Memory B cell (primary cell): ENCODE measurements at regions not wholly inside any gene's neighbourhood (a gene's known extent, or its start where the extent isn't known, plus 50 kb on each side); places are given as distances from the start of the nearest gene placed in this dataset.

Source experiments
- ATAC-seq: fragments of 150-1000 bp; cut with Tn5 transposase; 2 replicates; pipeline ENCODE4 v1.10.0; 2021; ENCODE audit warnings: low read depth, mild to moderate bottlenecking, moderate library complexity
- DNase-seq, 2 donors: peaks; one replicate each; pipeline ENCODE4 v3.0.0; 2022; ENCODE audit warnings: low spot score in 2 of 2
- H3K27ac Mint-ChIP-seq: one replicate; pipeline ENCODE4 v1.8.0; 2022; ENCODE audit warnings: mild to moderate bottlenecking, moderate library complexity, mixed read lengths
- H3K27me3 Mint-ChIP-seq: one replicate; pipeline ENCODE4 v1.8.0; 2022; ENCODE audit warnings: mixed read lengths
- H3K36me3 Mint-ChIP-seq: one replicate; pipeline ENCODE4 v1.8.0; 2022; ENCODE audit warnings: mild to moderate bottlenecking, mixed read lengths
- H3K4me1 Mint-ChIP-seq: one replicate; pipeline ENCODE4 v1.8.0; 2022; ENCODE audit warnings: mixed read lengths
- H3K4me3 Mint-ChIP-seq: one replicate; pipeline ENCODE4 v1.8.0; 2022; ENCODE audit warnings: mild to moderate bottlenecking, moderate library complexity, mixed read lengths
- H3K9me3 Mint-ChIP-seq: one replicate; pipeline ENCODE4 v1.8.0; 2022; ENCODE audit warnings: mixed read lengths

GRCh38 chr18:39007031-39007902 lies 1441.7 kb upstream of the CELF4 start:
- H3K9me3 Mint-ChIP-seq: no peaks in the 10 kb centered on the region
- no peaks in the 10 kb centered on the region for H3K36me3 Mint-ChIP-seq
- H3K27ac Mint-ChIP-seq: no peak overlapping the region
- H3K4me1 Mint-ChIP-seq: no peaks in the 10 kb centered on the region
- ATAC-seq (no peak), DNase-seq (no peak)
- no peak overlapping the region for H3K4me3 Mint-ChIP-seq
- H3K27me3 Mint-ChIP-seq: no peaks in the 10 kb centered on the region

- Mint-ChIP-seq H3K9me3 (peaks cover 4% of the 10 kb centered on the region), H3K4me3 (no peak overlapping the region), H3K27ac (no peak overlapping the region), H3K4me1 (no peaks in the 10 kb centered on the region), H3K27me3 (no peaks in the 10 kb centered on the region), H3K36me3 (no peaks in the 10 kb centered on the region)
- no peak for ATAC-seq
- no peak for DNase-seq
These were observed 1430.5 kb upstream of the CELF4 start for GRCh38 chr18:38996056-38996455.

GRCh38 chr18:38993342-38993741 lies 1427.7 kb upstream of the CELF4 start:
- Mint-ChIP-seq H3K4me3 (no peak overlapping the region), H3K9me3 (peaks cover 4% of the 10 kb centered on the region), H3K27me3 (no peaks in the 10 kb centered on the region), H3K36me3 (no peaks in the 10 kb centered on the region), H3K27ac (no peak overlapping the region), H3K4me1 (no peaks in the 10 kb centered on the region)
- ATAC-seq (no peak), DNase-seq (no peak)

DNA sequence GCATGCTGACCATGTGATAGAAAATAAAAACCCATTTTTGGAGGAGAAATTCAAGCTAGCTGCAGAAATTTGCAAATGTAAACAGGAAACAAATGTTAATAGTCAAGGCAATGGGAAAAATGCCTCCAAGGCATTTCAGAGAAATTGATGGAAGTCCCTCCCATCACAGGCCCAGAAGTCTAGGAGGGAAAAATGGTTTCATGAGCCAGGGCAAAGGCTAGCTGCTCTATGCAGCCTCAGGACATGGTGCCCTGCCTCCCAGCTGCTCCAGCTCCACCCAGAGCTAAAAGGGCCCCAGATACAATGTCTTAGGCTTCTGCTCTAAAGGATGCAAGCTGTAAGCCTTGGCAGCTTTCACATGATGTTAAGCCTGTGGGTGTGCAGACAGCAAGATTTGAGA lies 1419.4 kb upstream of the CELF4 start:
- ATAC-seq: no peak
- H3K27me3 Mint-ChIP-seq: no peaks in the 10 kb centered on the region

DNA sequence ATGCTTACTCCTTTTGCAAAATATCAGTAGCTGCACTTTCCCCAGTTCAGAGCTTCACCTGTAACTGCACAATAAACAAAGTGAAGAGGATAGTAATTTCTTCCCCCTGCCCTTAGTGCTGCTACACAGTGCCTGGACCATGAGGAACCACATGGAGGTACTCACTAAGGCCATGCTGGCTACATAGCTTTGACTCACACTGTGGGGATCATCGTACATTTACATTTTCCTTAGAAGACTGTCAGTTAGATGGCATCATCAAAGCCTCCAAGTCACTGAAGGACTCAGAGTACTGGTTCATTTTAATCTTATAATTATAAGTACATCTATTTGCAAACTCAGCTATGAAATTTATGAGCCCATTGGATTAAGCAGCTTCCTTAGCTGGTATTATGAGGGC lies 1416.5 kb upstream of the CELF4 start:
- Mint-ChIP-seq H3K4me1 (peaks cover 4% of the 10 kb centered on the region), H3K27me3 (no peaks in the 10 kb centered on the region), H3K4me3 (no peak overlapping the region), H3K27ac (no peak overlapping the region), H3K9me3 (no peaks in the 10 kb centered on the region), H3K36me3 (no peaks in the 10 kb centered on the region)
- no peak for ATAC-seq
- DNase-seq: no peak

More for the DNA sequence above, 1419.4 kb upstream of the CELF4 start:
- Mint-ChIP-seq H3K36me3 (no peaks in the 10 kb centered on the region), H3K4me1 (peaks cover 4% of the 10 kb centered on the region), H3K27ac (no peak overlapping the region), H3K4me3 (no peak overlapping the region), H3K9me3 (no peaks in the 10 kb centered on the region)
- no peak for DNase-seq

GRCh38 chr18:38981389-38981788 lies 1415.8 kb upstream of the CELF4 start:
- Mint-ChIP-seq H3K4me1 (peaks cover 4% of the 10 kb centered on the region), H3K36me3 (no peaks in the 10 kb centered on the region), H3K27ac (no peak overlapping the region), H3K4me3 (no peak overlapping the region), H3K9me3 (no peaks in the 10 kb centered on the region), H3K27me3 (no peaks in the 10 kb centered on the region)
- ATAC-seq (no peak), DNase-seq (no peak)

GRCh38 chr18:38980420-38980819 lies 1414.8 kb upstream of the CELF4 start:
- Mint-ChIP-seq H3K9me3 (no peaks in the 10 kb centered on the region), H3K36me3 (no peaks in the 10 kb centered on the region), H3K4me1 (peaks cover 4% of the 10 kb centered on the region), H3K27ac (no peak overlapping the region), H3K4me3 (no peak overlapping the region), H3K27me3 (no peaks in the 10 kb centered on the region)
- ATAC-seq (no peak), DNase-seq (no peak)

DNA sequence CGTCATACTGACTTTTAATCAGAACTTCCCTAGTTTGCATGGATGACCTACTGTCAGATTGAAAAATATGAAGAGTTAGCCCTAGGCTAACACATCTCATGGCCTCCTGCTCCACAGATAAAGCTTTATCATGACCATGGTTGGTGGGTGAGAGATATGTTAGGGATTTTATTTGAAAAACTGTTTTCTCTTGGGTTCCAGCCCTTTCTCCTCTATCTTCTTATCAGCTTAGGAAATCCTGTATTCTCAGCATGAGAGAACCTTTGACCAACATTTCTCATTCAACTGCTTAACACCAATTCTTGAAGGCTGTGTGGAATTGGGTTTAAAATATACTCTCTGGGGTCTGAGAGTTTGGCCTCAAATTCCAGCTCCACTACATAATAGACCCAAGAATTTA lies 1407.0 kb upstream of the CELF4 start:
- no peak overlapping the region for H3K27ac Mint-ChIP-seq
- no peak for ATAC-seq
- no peaks in the 10 kb centered on the region for H3K36me3 Mint-ChIP-seq
- peaks cover 1% of the 10 kb centered on the region for H3K9me3 Mint-ChIP-seq
- peaks cover 2% of the 10 kb centered on the region for H3K27me3 Mint-ChIP-seq
- H3K4me1 Mint-ChIP-seq: peaks cover 3% of the 10 kb centered on the region
- no peak for DNase-seq
- H3K4me3 Mint-ChIP-seq: no peak overlapping the region

DNA sequence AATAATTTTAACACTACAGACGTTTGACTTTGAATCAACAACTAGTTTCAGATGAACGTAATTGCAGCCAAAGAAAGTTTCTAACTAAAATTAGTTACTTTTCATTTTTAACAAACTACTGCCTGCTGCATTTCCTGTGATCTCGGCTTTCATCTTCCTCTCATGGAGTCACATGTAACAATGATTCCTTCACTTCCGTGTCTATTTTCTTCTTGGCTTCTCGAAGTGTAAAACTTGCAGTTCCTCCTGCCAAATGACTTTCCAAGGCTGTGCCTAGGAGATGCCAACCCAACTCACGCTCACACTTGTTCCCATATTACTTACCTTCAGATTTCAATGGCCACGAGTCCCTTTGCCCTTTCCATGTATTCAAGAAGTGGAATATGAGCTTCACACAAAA lies 1406.3 kb upstream of the CELF4 start:
- H3K9me3 Mint-ChIP-seq: peaks cover 1% of the 10 kb centered on the region
- H3K27me3 Mint-ChIP-seq: peaks cover 2% of the 10 kb centered on the region
- H3K36me3 Mint-ChIP-seq: no peaks in the 10 kb centered on the region

GRCh38 chr18:38966841-38967240 lies 1401.2 kb upstream of the CELF4 start:
- no peak overlapping the region for H3K4me3 Mint-ChIP-seq
- H3K9me3 Mint-ChIP-seq: no peaks in the 10 kb centered on the region
- peaks cover under 1% of the 10 kb centered on the region for H3K4me1 Mint-ChIP-seq
- DNase-seq (no peak), ATAC-seq (no peak)
- H3K27ac Mint-ChIP-seq: no peak overlapping the region
- H3K27me3 Mint-ChIP-seq: peaks cover 4% of the 10 kb centered on the region
- no peaks in the 10 kb centered on the region for H3K36me3 Mint-ChIP-seq

More for the DNA sequence above, 1406.3 kb upstream of the CELF4 start:
- Mint-ChIP-seq H3K27ac (no peak overlapping the region), H3K4me1 (peaks cover 3% of the 10 kb centered on the region), H3K4me3 (no peak overlapping the region)
- DNase-seq: no peak
- ATAC-seq: no peak

DNA sequence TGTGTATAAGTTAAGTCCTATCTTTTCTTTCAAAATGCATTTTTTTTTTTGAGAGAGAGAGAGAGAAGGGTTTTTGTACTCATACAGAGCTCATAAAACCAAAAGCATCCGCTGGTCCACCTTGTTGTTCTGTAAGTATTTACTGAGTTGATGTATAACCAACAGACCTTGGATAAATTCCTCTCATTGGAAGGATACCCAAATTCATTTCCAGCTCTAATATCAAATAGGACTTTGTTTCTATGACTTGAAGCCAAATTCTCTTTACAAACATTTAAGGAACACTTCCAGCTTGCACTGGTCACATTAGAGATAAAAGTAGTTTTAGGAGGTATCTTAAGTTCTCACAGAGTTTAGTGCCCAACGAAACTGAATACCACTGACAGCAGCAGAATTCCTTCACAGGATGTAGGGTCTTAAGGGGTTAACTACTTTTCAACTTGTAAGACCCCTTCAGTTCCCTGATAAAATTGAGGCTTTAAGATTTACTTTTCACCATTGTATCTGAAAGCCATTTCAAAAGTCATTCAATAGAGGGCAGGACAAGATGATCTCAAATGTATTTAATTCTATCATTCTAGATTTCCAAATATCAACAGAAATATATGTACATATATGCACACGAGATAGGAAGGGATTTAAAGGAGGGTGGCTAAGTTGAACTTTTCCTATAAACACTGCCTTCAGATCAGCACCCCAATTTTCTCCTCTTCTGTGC lies 1398.5 kb upstream of the CELF4 start:
- no peak overlapping the region for H3K4me3 Mint-ChIP-seq

DNA sequence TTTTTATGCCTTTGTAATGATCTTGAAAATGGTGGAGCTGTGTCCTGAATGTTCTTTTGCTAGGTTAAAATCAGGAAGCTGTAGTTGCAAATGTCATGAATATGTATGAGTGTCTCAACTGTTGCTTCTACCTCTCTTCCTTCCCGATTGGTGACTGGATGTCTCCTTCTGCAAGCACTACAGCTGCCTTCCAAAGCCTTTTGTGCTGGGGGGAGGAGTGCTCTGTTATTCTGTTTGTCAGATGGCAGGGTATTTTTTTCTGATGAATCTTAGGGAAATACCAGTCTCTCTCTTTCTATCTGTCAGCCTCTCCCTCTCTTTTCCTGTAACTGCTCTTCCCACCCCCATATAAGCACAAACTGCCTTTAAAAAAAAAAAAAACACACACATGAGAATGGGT lies 1396.3 kb upstream of the CELF4 start:
- H3K36me3 Mint-ChIP-seq: no peaks in the 10 kb centered on the region
- no peak overlapping the region for H3K4me3 Mint-ChIP-seq
- ATAC-seq: no peak

More for the DNA sequence above, 1398.5 kb upstream of the CELF4 start:
- no peaks in the 10 kb centered on the region for H3K4me1 Mint-ChIP-seq
- DNase-seq (no peak), ATAC-seq (no peak)
- H3K36me3 Mint-ChIP-seq: no peaks in the 10 kb centered on the region
- H3K9me3 Mint-ChIP-seq: no peaks in the 10 kb centered on the region
- peaks cover 4% of the 10 kb centered on the region for H3K27me3 Mint-ChIP-seq
- H3K27ac Mint-ChIP-seq: no peak overlapping the region

GRCh38 chr18:38957736-38958135 lies 1392.1 kb upstream of the CELF4 start:
- H3K36me3 Mint-ChIP-seq: no peaks in the 10 kb centered on the region
- peaks cover 3% of the 10 kb centered on the region for H3K27me3 Mint-ChIP-seq
- no peaks in the 10 kb centered on the region for H3K4me1 Mint-ChIP-seq
- H3K9me3 Mint-ChIP-seq: no peaks in the 10 kb centered on the region
- ATAC-seq (no peak), DNase-seq (no peak)
- H3K27ac Mint-ChIP-seq: no peak overlapping the region
- H3K4me3 Mint-ChIP-seq: no peak overlapping the region

More for the DNA sequence above, 1396.3 kb upstream of the CELF4 start:
- Mint-ChIP-seq H3K27me3 (peaks cover 4% of the 10 kb centered on the region), H3K9me3 (no peaks in the 10 kb centered on the region), H3K4me1 (no peaks in the 10 kb centered on the region), H3K27ac (no peak overlapping the region)
- DNase-seq: no peak

- Mint-ChIP-seq H3K4me3 (no peak overlapping the region), H3K9me3 (no peaks in the 10 kb centered on the region), H3K27ac (no peak overlapping the region), H3K4me1 (no peaks in the 10 kb centered on the region), H3K36me3 (no peaks in the 10 kb centered on the region), H3K27me3 (no peaks in the 10 kb centered on the region)
- no peak for DNase-seq
- no peak for ATAC-seq
These were observed 1390.5 kb upstream of the CELF4 start for GRCh38 chr18:38956068-38956467.
